Tibial nerve (tissue), 4 donors: ENCODE measurements at regions not wholly inside any gene's neighbourhood (a gene's known extent, or its start where the extent isn't known, plus 50 kb on each side); places are given as distances from the start of the nearest gene placed in this dataset.

ENCODE experiments used
- CTCF ChIP-seq, 5 experiments: fragments of 200-600 bp in 3 of 5; fragments of 450-650 bp in 2 of 5; sonication (generic) in 3 of 5; IDR thresholded peaks; one replicate each; pipeline ENCODE4 v1.5.1; 2016 to 2019; ENCODE audit warnings: antibody characterized with exemption in 5 of 5, mild to moderate bottlenecking in 3 of 5, moderate library complexity in 2 of 5
- EP300 ChIP-seq, 2 donors: sonication (generic); formaldehyde crosslinking; IDR thresholded peaks; one replicate each; pipeline ENCODE4 v1.6.1; 2017; ENCODE audit warnings: antibody characterized with exemption in 2 of 2, mild to moderate bottlenecking in 1 of 2
- POLR2A ChIP-seq, 2 donors: fragments of 450-650 bp; IDR thresholded peaks; one replicate each; pipeline ENCODE4 v1.6.1; 2017; ENCODE audit warnings: antibody characterized with exemption in 2 of 2, mild to moderate bottlenecking in 2 of 2, moderate library complexity in 2 of 2

DNA sequence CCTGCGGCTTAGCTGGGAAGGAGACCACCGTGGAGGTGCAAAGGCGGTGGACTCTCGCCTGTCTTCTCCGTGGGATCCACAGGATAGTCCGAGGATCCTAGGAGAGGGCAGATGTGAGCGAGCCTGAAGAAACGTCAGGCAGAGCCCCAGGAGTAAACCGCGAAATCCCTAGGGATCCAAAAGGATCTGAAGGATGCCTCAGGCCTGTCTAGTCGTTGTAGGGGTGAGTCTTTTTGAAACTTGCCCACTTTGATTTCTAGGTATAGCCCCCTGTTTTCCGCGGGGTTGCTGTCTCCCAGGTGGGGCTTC lies 576.5 kb downstream of the KCNJ18 start:
- TF ChIP-seq CTCF (IDR thresholded peaks at IDR 0.05) (no peak), POLR2A (IDR thresholded peaks at IDR 0.05) (no peak), EP300 (IDR thresholded peaks at IDR 0.05) (no peak)
